Aorta (tissue), 5 donors: ENCODE measurements at regions not wholly inside any gene's neighbourhood (a gene's known extent, or its start where the extent isn't known, plus 50 kb on each side); places are given as distances from the start of the nearest gene placed in this dataset.

Experiments
- ATAC-seq: fragments of 200-7000 bp; cut with Tn5 transposase; one replicate; pipeline ENCODE4 v1.9.1; 2022; ENCODE audit warnings: moderate library complexity; ENCODE audit not compliant: low FRiP score
- DNase-seq, 2 donors: peaks; one replicate each; pipeline ENCODE4 v3.0.0-alpha.2; 2020
- H3K27ac ChIP-seq, 2 donors: one replicate each; pipeline ENCODE4 v1.5.1; 2013; ENCODE audit warnings: low read length in 2 of 2, mild to moderate bottlenecking in 2 of 2, moderate library complexity in 2 of 2, control low read depth in 1 of 2, inconsistent platforms in 1 of 2, low read depth in 1 of 2
- H3K27me3 ChIP-seq, 2 donors: one replicate each; pipeline ENCODE4 v1.6.1; 2013; ENCODE audit warnings: control low read depth in 1 of 2, low read length in 1 of 2, mild to moderate bottlenecking in 1 of 2, moderate library complexity in 1 of 2; ENCODE audit not compliant: insufficient read depth in 2 of 2, control insufficient read depth in 1 of 2
- H3K36me3 ChIP-seq, 2 donors: one replicate each; pipeline ENCODE4 v1.6.1; 2013; ENCODE audit warnings: control low read depth in 1 of 2, low read length in 1 of 2, mild to moderate bottlenecking in 1 of 2; ENCODE audit not compliant: insufficient read depth in 2 of 2, control insufficient read depth in 1 of 2
- H3K4me1 ChIP-seq, 2 donors: one replicate each; pipeline ENCODE4 v1.6.1; 2013; ENCODE audit warnings: low read length in 2 of 2, control low read depth in 1 of 2, mild to moderate bottlenecking in 1 of 2, moderate library complexity in 1 of 2; ENCODE audit not compliant: insufficient read depth in 2 of 2, control insufficient read depth in 1 of 2
- H3K4me3 ChIP-seq, 2 donors: one replicate each; pipeline ENCODE4 v1.5.1; 2013; ENCODE audit warnings: low read length in 2 of 2, control low read depth in 1 of 2, mild to moderate bottlenecking in 1 of 2
- H3K9me3 ChIP-seq: one replicate; pipeline ENCODE4 v1.6.1; 2013; ENCODE audit warnings: mild to moderate bottlenecking, low read length; ENCODE audit not compliant: control insufficient read depth
- WGBS, 2 donors: extraction: QIAGEN DNeasy Blood & Tissue Kit; methylation state at CpG; one replicate each; pipeline ENCODE4 v1.1.7; 2013; 5-methylcytosine and 5-hydroxymethylcytosine counted together
- intact Hi-C, 2 donors: fragments of 100-400 bp; cut with DNase I; formaldehyde crosslinking; loops; one replicate each; pipeline versions ENCODE4 v1.14.2 to v1.15.0; 2022
- donor health status: healthy with polysubstance abuse.
- donor health status: Bipolar disorder and iron deficiency.
- donor health status: DM: no; HTN: no; CAD: no.
- donor health status: DM: no; HTN: no; CAD: no.
- donor health status: DM: yes; HTN: yes; CAD: no.

GRCh38 chrX:26414534-26414933, 198.6 kb downstream of the MAGEB5 start:
- ATAC-seq (no peak), DNase-seq (no peak)
- 61 to 80% methylated on average over 3 of the region's 3 CpGs for WGBS, 2 donors
- no peak overlapping the region for H3K27ac ChIP-seq
- no peaks in the 10 kb centered on the region for H3K4me1 ChIP-seq
- intact Hi-C loops, result no loop called here
- no peaks in the 10 kb centered on the region for H3K36me3 ChIP-seq
- H3K27me3 ChIP-seq, result no peaks in the 10 kb centered on the region
- H3K9me3 ChIP-seq, result no peaks in the 10 kb centered on the region
- H3K4me3 ChIP-seq, result no peak overlapping the region

- no peaks in the 10 kb centered on the region for H3K27me3 ChIP-seq
- ATAC-seq, result no peak
These were observed 195.1 kb downstream of the MAGEB5 start for GRCh38 chrX:26411045-26411444.

DNA sequence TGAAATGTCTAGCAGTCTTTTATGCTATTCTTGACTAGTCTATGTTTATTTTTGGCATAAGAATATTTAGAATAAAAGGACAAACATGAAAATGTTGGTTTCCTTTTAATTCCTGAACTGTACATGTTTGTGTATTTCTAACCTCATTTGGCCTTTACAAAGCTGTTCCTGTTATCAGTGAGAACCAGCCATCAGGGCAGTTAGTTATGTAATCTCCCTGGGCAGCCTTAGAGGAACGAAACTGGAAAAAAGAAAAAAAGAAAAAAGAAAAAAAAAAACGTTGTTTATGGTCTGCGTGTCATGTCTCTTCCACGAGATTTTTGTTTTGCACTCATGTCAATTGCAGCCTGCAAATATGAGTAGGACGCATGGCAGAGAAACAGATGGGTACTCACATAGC, 193.7 kb downstream of the MAGEB5 start:
- ATAC-seq (no peak), DNase-seq (no peak)
- no peaks in the 10 kb centered on the region for H3K27me3 ChIP-seq
- H3K36me3 ChIP-seq, result no peaks in the 10 kb centered on the region
- H3K9me3 ChIP-seq, result no peaks in the 10 kb centered on the region
- 10 to 30% methylated on average over 5 of the region's 5 CpGs for WGBS, 2 donors
- H3K27ac ChIP-seq, result no peak overlapping the region
- no peak overlapping the region for H3K4me3 ChIP-seq
- intact Hi-C loops, result no loop called here
- H3K4me1 ChIP-seq, result no peaks in the 10 kb centered on the region

More at GRCh38 chrX:26411045-26411444, 195.1 kb downstream of the MAGEB5 start:
- no peaks in the 10 kb centered on the region for H3K9me3 ChIP-seq
- intact Hi-C loops, result no loop called here
- H3K36me3 ChIP-seq, result no peaks in the 10 kb centered on the region
- no peak overlapping the region for H3K27ac ChIP-seq
- H3K4me1 ChIP-seq, result no peaks in the 10 kb centered on the region
- WGBS, 2 donors, result 64 to 68% methylated on average over 1 of the region's 1 CpG
- no peak for DNase-seq
- no peak overlapping the region for H3K4me3 ChIP-seq

DNA sequence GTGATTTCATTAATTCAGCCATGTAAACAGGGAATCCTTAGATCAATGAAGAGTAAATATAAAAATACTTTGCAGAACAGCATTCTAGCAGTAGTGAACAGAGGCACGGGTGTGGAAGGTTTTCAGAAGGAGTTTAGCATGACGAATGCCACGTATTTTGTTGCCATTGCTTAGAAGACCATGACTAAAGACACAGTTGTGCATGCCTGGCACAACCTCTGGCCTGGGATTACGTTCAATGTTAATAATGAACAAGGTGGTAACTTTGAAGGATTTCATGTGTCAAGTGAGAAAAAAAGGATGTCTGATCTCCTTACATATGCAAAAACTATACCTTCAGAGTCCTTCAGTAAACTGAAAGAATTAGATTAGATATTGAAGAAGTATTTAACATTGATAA, 171.9 kb downstream of the MAGEB5 start:
- H3K4me1 ChIP-seq, result no peaks in the 10 kb centered on the region
- DNase-seq, result no peak
- intact Hi-C loops, result no loop called here
- H3K27ac ChIP-seq, result no peak overlapping the region
- no peaks in the 10 kb centered on the region for H3K9me3 ChIP-seq
- H3K36me3 ChIP-seq, result no peaks in the 10 kb centered on the region
- H3K27me3 ChIP-seq, result no peaks in the 10 kb centered on the region
- no peak for ATAC-seq
- 57 to 67% methylated on average over 4 of the region's 4 CpGs for WGBS, 2 donors
- no peak overlapping the region for H3K4me3 ChIP-seq

DNA sequence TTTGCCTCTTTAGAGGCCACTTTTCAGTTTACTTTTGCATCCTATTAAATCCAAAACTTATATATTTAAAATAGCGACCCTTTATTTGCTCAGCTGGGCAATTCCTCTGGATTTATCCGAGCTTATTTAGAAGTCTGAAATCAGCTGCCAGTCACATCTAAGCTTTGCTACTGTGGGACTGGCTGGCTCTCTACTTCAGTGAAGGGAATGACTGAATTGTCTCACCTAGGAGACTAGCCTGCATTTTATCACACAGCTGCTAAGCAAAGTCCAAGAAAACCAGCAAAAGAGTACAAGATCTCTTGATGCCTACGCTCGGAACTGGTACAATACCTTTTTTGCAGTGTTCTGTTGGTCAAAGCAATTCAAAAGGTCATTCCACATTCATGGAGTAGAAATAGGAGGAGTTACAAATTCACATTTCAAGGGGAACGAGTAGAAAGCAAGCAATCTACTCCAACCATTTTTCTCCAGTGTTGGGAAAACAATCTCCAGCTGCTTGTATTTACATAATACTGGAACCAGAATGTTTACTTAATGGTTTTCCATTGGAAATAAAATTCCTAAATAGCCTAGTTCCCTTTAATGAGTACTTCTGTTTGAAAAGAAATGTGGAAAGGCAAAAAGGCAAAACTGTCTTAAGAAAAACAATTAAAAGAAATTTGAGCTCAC, 160.2 kb downstream of the MAGEB5 start:
- ATAC-seq (no peak), DNase-seq (no peak)
- H3K4me3 ChIP-seq, result no peak overlapping the region
- no peaks in the 10 kb centered on the region for H3K4me1 ChIP-seq
- H3K9me3 ChIP-seq, result no peaks in the 10 kb centered on the region
- no peaks in the 10 kb centered on the region for H3K27me3 ChIP-seq
- H3K27ac ChIP-seq, result no peak overlapping the region
- H3K36me3 ChIP-seq, result no peaks in the 10 kb centered on the region
- WGBS, 2 donors, result 43 to 47% methylated on average over 5 of the region's 5 CpGs
- intact Hi-C loops, result no loop called here

DNA sequence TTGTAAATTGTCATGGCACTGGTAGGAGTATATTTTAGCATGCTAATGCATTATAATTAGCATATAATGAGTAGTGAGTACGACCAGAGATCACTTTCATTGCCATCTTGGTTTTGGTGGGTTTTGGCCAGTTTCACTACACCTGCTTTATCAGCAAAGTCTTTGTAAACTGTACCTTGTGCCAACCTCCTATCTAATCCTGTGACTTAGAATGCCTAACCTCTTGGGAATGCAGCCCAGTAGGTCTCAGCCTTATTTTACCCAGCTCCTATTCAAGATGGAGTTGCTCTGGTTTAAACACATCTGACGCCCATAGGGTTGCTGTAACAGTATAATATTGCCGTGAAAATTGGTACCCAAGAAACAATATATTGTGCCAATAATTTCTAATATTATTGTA, 159.4 kb downstream of the MAGEB5 start:
- 63 to 86% methylated on average over 3 of the region's 3 CpGs for WGBS, 2 donors
- H3K27me3 ChIP-seq, result no peaks in the 10 kb centered on the region
- H3K4me1 ChIP-seq, result no peaks in the 10 kb centered on the region
- DNase-seq (no peak), ATAC-seq (no peak)
- no peak overlapping the region for H3K27ac ChIP-seq
- no peaks in the 10 kb centered on the region for H3K9me3 ChIP-seq
- no peak overlapping the region for H3K4me3 ChIP-seq
- intact Hi-C loops, result no loop called here
- no peaks in the 10 kb centered on the region for H3K36me3 ChIP-seq

GRCh38 chrX:26373829-26374228, 157.9 kb downstream of the MAGEB5 start:
- 74 to 89% methylated on average over 5 of the region's 5 CpGs for WGBS, 2 donors
- no peaks in the 10 kb centered on the region for H3K36me3 ChIP-seq
- H3K27ac ChIP-seq, result no peak overlapping the region
- H3K4me3 ChIP-seq, result no peak overlapping the region
- no peak for DNase-seq
- ATAC-seq, result no peak
- intact Hi-C loops, result no loop called here
- no peaks in the 10 kb centered on the region for H3K4me1 ChIP-seq
- H3K27me3 ChIP-seq, result no peaks in the 10 kb centered on the region
- no peaks in the 10 kb centered on the region for H3K9me3 ChIP-seq

DNA sequence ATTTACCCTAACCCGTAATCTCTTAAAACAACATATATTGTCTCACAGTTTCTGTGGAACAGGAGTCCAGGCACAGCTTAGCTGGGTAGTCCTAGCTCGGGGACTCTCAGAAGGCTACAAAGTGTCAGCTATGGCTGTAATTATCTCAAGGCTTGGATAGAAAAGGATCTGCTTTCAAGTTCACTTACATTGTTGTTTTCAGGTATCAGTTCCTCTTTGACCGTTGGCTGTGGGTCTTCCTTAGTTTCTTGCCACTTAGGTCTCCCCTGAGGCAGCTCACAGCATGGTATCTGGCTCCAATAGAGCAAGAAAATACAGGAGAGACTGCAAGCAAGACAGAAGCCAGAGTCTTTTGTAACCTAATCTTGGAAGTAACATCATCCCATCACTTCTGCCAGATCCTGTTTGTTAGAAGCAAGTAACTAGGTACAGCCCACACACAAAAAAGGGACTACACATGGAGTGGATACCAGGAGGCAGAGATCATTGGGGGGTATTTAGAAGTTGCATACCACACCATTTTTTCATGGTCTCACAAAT, 137.0 kb downstream of the MAGEB5 start:
- Histone ChIP-seq H3K27me3 (no peaks in the 10 kb centered on the region), H3K36me3 (no peaks in the 10 kb centered on the region), H3K4me1 (no peaks in the 10 kb centered on the region), H3K27ac (no peak overlapping the region), H3K9me3 (no peaks in the 10 kb centered on the region), H3K4me3 (no peak overlapping the region)
- DNase-seq (no peak), ATAC-seq (no peak)
- 56 to 73% methylated on average over 3 of the region's 3 CpGs for WGBS, 2 donors
- intact Hi-C loops, result no loop called here

DNA sequence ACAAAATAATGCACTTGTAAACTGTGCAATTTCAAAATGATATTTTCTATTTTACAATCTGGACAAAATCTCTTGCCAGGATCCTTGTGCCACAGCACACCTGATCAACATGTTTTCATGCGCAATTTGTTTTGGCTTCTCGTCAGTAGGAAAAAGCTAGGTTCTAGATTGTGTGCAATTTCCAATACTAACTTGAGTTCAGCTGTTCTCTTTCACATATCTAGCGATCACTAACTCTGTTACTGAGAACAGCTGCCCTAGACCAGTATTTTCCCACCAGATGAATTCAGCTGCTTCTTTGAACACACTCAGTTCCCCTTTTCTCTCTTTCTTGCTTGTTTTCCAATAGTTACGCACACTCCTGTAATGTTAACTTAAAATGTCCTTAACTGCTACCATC, 131.2 kb downstream of the MAGEB5 start:
- H3K27ac ChIP-seq, result no peak overlapping the region
- DNase-seq, result no peak
- ATAC-seq, result no peak
- no peak overlapping the region for H3K4me3 ChIP-seq
- WGBS, 2 donors, result 89% methylated on average over 4 of the region's 4 CpGs
- no peaks in the 10 kb centered on the region for H3K9me3 ChIP-seq
- intact Hi-C loops, result no loop called here
- H3K4me1 ChIP-seq, result no peaks in the 10 kb centered on the region
- no peaks in the 10 kb centered on the region for H3K27me3 ChIP-seq
- H3K36me3 ChIP-seq, result no peaks in the 10 kb centered on the region
